GM03348 (cell line): ENCODE measurements at regions not wholly inside any gene's neighbourhood (a gene's known extent, or its start where the extent isn't known, plus 50 kb on each side); places are given as distances from the start of the nearest gene placed in this dataset.

Experiments
- DNase-seq: peaks from one replicate; pipeline ENCODE4 v3.0.0; 2012; ENCODE audit warnings: low spot score

GRCh38 chr14:104370256-104370870 lies 209.2 kb upstream of the C14orf180 start:
- no peak for DNase-seq

DNA sequence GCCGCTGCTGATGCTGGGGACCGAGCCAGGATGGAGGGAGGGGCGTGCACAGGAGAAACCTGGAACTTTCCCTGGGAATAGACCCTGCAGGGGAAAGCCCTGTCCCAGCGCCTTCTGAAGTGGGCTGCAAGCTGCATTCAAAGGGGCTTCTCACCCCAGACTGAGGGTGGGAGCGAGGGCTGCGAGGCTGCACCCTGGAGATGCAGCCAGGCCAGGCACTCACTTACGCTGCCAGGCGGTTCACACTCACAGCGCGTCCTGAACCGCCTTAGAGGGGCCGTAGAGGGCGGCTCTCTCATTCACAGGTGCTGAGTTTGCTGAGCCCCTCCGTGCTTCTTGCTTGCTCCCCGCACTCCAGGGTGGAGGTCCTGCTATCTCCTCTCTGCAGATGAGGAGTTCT lies 208.5 kb upstream of the C14orf180 start:
- DNase-seq, result no peak

- no peak for DNase-seq
These were observed 207.6 kb upstream of the C14orf180 start for GRCh38 chr14:104371917-104372316.

DNA sequence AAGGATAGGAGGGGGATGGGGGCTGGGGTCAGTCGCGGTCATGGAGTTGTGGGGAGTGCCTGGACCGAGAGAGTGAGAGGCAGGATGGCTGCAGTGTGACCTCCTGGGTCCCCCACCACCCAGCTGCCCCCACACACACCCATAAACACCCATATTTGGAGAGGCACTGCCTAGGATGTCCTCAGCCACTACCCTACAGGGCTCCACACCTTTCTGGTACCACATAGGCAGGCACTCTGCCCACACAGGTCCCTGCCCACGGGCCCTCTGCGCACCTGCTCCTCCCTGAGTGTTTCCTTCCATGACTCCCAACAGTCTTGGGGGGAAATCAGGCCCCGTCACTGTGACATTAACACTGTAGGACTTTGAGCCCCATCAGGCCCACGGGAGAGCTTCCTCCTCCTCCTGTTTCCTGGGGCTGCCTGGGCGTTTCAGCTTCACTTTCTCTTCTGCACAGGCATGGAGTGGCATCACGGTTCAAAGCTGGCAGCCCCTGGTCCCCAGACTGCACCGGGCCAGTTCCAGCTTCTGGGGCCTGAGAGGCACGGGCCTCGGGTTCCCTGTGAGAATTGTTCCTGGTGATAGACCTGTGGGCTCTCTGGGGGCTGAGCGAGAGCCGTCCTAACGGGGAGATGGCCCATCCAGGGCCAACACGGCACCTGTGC lies 207.0 kb upstream of the C14orf180 start:
- DNase-seq, result no peak

GRCh38 chr14:104373055-104373854 lies 206.3 kb upstream of the C14orf180 start:
- DNase-seq, result no peak

GRCh38 chr14:104373855-104374717 lies 205.5 kb upstream of the C14orf180 start:
- DNase-seq, result no peak

- no peak for DNase-seq
These were observed 204.9 kb upstream of the C14orf180 start for GRCh38 chr14:104374718-104375080.

- no peak for DNase-seq
These were observed 203.9 kb upstream of the C14orf180 start for GRCh38 chr14:104375551-104376201.

- no peak for DNase-seq
These were observed 203.1 kb upstream of the C14orf180 start for GRCh38 chr14:104376202-104377140.

- DNase-seq, result no peak
These were observed 202.3 kb upstream of the C14orf180 start for GRCh38 chr14:104377256-104377655.

DNA sequence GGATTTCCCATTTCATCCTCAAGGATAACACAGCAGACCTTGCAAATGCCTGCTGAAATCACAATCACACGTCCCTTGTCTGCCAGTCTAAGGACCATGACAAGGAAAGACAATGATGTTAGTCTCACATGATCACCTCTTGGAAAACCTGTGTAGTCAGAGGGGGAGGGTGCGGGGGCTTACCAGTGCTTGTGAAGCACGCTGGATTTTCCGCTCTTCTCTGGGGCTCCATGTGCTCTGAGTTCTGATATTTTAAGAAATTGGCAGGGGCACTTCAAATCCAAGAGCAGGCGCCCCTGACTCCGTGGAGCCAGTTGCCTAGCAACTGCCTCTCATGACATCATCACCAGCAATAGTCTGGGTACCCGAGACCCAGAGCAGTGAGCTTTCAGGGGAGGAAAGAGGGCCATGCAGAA lies 200.9 kb upstream of the C14orf180 start:
- no peak for DNase-seq

GRCh38 chr14:104382361-104383087 lies 197.0 kb upstream of the C14orf180 start:
- no peak for DNase-seq

- DNase-seq, result no peak
These were observed 196.2 kb upstream of the C14orf180 start for GRCh38 chr14:104383088-104383995.

DNA sequence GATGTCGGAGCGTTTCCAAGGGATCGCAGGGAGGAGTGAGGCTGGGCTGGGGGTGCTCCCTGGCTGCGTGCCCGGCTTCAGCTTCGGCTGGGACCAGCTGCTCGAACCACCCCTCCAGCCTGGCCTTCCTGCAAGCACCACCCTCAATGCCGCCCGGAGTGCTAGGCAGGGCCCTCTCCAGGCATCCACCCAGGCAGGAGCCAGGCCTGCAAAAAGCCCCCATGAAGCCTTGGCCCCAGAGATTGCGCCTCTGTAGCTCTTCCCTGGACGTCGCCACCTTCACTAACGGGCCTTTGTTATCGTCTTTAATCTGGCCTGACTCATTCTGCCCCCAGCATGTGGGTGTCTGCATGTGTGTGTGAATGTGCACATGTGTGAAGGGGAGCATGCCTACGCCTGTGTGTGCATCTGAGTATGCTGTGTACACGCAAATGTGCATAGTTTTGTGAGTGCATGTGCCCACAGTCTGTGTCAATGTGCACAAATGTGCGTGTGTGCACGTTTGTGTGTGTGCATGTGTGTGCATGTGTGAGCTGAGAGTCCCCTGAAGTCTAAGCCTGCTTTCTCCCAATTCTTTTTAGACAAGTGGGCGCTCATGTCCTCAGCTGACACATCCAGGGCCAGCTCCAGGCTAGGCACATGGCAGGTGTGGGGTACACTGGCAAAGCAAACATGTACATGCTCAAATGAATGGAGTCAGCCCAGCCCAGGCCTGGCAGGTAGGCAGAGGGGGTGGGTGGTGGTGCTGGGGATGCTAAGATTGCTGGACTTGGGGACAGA lies 195.4 kb upstream of the C14orf180 start:
- DNase-seq, result no peak

GRCh38 chr14:104384776-104385071 lies 194.8 kb upstream of the C14orf180 start:
- no peak for DNase-seq

DNA sequence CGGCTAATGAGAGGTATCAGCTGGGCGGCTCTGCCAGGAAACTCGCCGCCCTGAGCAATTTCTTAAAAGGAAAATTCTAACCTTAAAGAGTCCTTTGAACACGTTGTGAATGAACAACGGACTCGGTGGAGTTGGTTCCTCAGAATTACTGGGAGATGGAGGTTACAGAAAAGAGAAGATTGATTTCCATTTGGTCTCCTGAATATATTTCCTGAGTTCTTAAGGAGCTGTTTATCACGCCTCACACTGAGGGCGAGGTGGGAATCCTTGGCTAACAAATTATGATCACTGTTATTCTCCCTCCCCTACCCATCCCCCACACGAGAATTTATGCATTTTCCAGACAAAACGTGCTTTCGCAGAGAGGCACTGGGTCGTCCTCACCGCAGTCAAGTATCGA lies 194.5 kb upstream of the C14orf180 start:
- no peak for DNase-seq

DNA sequence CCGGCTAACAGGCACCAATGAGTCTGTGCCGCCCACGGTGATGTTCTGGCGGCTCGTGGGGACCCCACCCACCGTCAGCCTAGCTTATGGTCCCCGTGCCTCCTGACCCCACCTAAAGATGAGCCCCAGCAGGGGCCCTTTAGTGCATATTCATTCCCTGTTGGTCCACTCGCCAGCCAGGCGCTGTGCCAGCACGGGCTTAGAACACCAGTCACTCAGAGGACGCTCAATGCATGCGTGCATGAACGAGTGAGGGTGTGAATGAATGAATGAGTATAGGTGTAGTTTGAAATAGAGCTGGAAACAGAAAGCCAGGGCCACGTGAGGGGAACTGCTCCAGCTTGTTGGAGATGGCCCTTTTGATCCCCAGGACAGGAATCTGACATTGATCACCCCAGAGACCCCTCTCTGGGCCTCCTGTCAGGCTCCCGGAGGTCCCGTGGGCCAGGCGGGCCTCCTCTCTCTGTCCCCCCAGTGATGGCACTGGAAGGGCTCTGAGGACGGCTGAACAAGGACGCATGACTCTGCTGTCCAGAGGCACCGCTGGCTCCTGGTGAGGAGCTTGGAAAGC lies 193.9 kb upstream of the C14orf180 start:
- no peak for DNase-seq
